CD4-positive, alpha-beta T cell (primary cell): ENCODE measurements at regions not wholly inside any gene's neighbourhood (a gene's known extent, or its start where the extent isn't known, plus 50 kb on each side); places are given as distances from the start of the nearest gene placed in this dataset.

Source experiments
- ATAC-seq: fragments of 200-7000 bp; cut with Tn5 transposase; one replicate; pipeline ENCODE4 v1.10.0; 2022; ENCODE audit warnings: mild to moderate bottlenecking; ENCODE audit not compliant: poor library complexity
- CTCF ChIA-PET: fragments of 350-600 bp; sonication (Branson Sonifier 250); formaldehyde crosslinking; loops from one replicate; lab custom pipeline; 2021; ENCODE audit warnings: antibody characterized with exemption, inconsistent platforms; lab: Charles Lee
- POLR2A ChIA-PET: fragments of 350-600 bp; sonication (Branson Sonifier 250); formaldehyde crosslinking; loops from one replicate; lab custom pipeline; 2021; ENCODE audit warnings: antibody characterized with exemption, inconsistent platforms; lab: Charles Lee
- DNase-seq, 14 experiments: peaks; one replicate each; pipeline ENCODE4 v3.0.0-alpha.2; 2013 to 2020; ENCODE audit warnings: mixed read lengths in 2 of 14
- H3K27ac ChIP-seq, 2 donors: one replicate each; pipeline versions ENCODE4 v1.5.1 to v1.7.0; 2013; ENCODE audit warnings: low read length in 2 of 2, low read depth in 1 of 2, mild to moderate bottlenecking in 1 of 2
- H3K27me3 ChIP-seq, 2 experiments: 1 replicate in 1 of 2; 2 replicates in 1 of 2; pipeline versions ENCODE4 v1.6.1 to v1.7.0; 2013; ENCODE audit warnings: low read length in 2 of 2, control low read depth in 1 of 2, mild to moderate bottlenecking in 1 of 2, moderate library complexity in 1 of 2; ENCODE audit not compliant: insufficient read depth in 2 of 2, control insufficient read depth in 1 of 2
- H3K36me3 ChIP-seq: one replicate; pipeline ENCODE4 v1.6.1; 2013; ENCODE audit warnings: low read length, control low read depth; ENCODE audit not compliant: insufficient read depth
- H3K4me1 ChIP-seq: one replicate; pipeline ENCODE4 v1.6.1; 2013; ENCODE audit warnings: low read length, control low read depth; ENCODE audit not compliant: insufficient read depth
- H3K4me3 ChIP-seq: one replicate; pipeline ENCODE4 v1.5.1; 2013; ENCODE audit warnings: mild to moderate bottlenecking, low read length, moderate library complexity
- H3K9me3 ChIP-seq, 2 experiments: 1 replicate in 1 of 2; 2 replicates in 1 of 2; pipeline versions ENCODE4 v1.6.1 to v1.7.0; 2013; ENCODE audit warnings: low read length in 2 of 2, mild to moderate bottlenecking in 2 of 2, control low read depth in 1 of 2, moderate library complexity in 1 of 2; ENCODE audit not compliant: control insufficient read depth in 1 of 2, insufficient read depth in 1 of 2
- H3K27ac Mint-ChIP-seq: one replicate; pipeline ENCODE4 v1.8.0; 2020; ENCODE audit warnings: mixed read lengths
- H3K27me3 Mint-ChIP-seq: one replicate; pipeline ENCODE4 v1.8.0; 2021; ENCODE audit warnings: mixed read lengths
- H3K36me3 Mint-ChIP-seq: one replicate; pipeline ENCODE4 v1.8.0; 2021; ENCODE audit warnings: low read depth, mixed read lengths
- H3K4me1 Mint-ChIP-seq: one replicate; pipeline ENCODE4 v1.8.0; 2021; ENCODE audit warnings: low read depth, mixed read lengths
- H3K4me3 Mint-ChIP-seq: one replicate; pipeline ENCODE4 v1.8.0; 2020; ENCODE audit warnings: mild to moderate bottlenecking, mixed read lengths
- H3K9me3 Mint-ChIP-seq: one replicate; pipeline ENCODE4 v1.8.0; 2020; ENCODE audit warnings: mixed read lengths
- intact Hi-C, 2 experiments: fragments of 100-400 bp; cut with DNase I in 1 of 2; cut with micrococcal nuclease in 1 of 2; formaldehyde crosslinking; loops; one replicate each; pipeline versions ENCODE4 v1.15.1 to v1.9.0; 2023 to 2025; cut with DNase I, micrococcal nuclease
- TF ChIP-seq, protein P1 (sequence below): fragments of 200-600 bp; IDR thresholded peaks from one replicate; pipeline ENCODE4 v1.8.0; 2022; ENCODE audit warnings: antibody characterized with exemption, mild to moderate bottlenecking

DNA sequence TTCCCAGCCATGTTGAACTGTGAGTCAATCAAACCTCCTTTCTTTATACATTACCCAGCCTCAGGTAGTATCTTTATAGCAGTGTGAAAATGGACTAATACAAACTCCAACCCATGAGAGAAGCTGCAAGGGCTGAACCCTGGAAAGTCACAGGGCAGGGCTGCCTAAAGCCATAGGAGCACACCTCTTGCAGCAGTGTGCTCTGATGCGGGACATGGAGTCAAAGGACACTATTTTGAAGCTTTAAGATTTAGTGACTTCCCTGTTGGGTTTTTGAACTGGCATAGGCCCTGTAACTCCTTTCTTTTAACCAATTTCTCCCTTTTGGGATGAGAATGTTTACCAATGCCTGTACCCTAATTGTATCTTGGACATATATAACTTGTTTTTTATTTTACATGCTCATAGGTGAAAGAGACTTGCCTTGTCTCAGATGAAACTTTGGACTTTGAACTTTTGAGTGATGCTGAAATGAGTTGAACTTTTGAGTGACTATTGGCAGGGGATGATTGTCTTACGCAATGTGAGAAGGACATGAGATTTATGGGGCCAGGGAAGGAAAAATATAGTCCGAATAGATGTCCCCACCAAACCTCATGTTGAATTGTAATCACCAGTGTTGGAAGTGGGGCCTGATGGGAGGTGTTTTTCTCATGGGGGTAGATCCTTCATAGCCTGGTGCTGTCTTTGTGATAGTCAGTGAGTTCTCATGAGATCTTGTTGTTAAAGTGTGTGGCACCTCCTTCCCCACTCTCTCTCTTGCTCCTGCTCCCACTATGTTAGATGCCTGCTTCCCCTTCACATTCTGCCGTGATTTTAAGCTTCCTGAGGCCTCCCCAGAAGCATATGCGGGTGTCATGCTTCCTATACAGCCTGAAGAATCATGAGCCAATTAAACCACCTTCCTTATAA, 159.5 kb upstream of the SPEF2 start:
- H3K9me3 ChIP-seq, result peaks cover 0 to 6% of the 10 kb centered on the region in 2 experiments
- intact Hi-C loops, result no loop called here
- ATAC-seq (no peak), DNase-seq (no peak)
- no peaks in the 10 kb centered on the region for H3K4me1 Mint-ChIP-seq
- H3K27ac ChIP-seq, result no peak overlapping the region
- no peak overlapping the region for H3K4me3 ChIP-seq
- peaks cover 11% of the 10 kb centered on the region for H3K27me3 Mint-ChIP-seq
- peaks cover 6% of the 10 kb centered on the region for H3K9me3 Mint-ChIP-seq
- H3K4me3 Mint-ChIP-seq, result no peak overlapping the region
- H3K27me3 ChIP-seq, result peaks cover 0 to 5% of the 10 kb centered on the region in 2 experiments
- TF ChIP-seq, protein P1, sequence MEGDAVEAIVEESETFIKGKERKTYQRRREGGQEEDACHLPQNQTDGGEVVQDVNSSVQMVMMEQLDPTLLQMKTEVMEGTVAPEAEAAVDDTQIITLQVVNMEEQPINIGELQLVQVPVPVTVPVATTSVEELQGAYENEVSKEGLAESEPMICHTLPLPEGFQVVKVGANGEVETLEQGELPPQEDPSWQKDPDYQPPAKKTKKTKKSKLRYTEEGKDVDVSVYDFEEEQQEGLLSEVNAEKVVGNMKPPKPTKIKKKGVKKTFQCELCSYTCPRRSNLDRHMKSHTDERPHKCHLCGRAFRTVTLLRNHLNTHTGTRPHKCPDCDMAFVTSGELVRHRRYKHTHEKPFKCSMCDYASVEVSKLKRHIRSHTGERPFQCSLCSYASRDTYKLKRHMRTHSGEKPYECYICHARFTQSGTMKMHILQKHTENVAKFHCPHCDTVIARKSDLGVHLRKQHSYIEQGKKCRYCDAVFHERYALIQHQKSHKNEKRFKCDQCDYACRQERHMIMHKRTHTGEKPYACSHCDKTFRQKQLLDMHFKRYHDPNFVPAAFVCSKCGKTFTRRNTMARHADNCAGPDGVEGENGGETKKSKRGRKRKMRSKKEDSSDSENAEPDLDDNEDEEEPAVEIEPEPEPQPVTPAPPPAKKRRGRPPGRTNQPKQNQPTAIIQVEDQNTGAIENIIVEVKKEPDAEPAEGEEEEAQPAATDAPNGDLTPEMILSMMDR, result no peak
- H3K27ac Mint-ChIP-seq, result no peak overlapping the region
- POLR2A ChIA-PET, result no interaction called here
- CTCF ChIA-PET, result no interaction called here
- H3K4me1 ChIP-seq, result no peaks in the 10 kb centered on the region
- H3K36me3 Mint-ChIP-seq, result no peaks in the 10 kb centered on the region
- H3K36me3 ChIP-seq, result no peaks in the 10 kb centered on the region

DNA sequence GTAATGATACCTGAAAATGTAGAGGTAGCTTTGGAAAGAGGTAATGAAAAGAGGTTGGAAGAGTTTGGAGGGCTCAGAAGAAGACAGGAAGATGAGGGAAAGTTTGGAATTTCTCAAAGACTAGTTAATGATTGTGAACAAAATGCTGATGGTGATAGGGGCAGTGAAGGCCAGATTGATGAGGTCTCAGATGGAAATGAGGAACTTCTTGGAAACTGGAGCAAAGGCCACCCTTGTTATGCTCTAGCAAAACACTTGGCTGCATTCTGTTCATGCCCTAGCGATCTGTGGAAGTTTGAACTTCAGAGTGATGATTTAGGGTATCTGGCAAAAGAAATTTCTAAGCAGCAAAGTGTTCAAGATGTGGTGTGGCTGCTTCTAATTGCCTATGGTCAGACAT, 161.2 kb upstream of the SPEF2 start:
- ChIA-PET CTCF (no interaction called here), POLR2A (no interaction called here)
- no peak overlapping the region for H3K27ac ChIP-seq
- intact Hi-C loops, result no loop called here
- no peaks in the 10 kb centered on the region for H3K4me1 Mint-ChIP-seq
- H3K36me3 ChIP-seq, result no peaks in the 10 kb centered on the region
- no peak overlapping the region for H3K27ac Mint-ChIP-seq
- peaks cover 0 to 5% of the 10 kb centered on the region in 2 experiments for H3K27me3 ChIP-seq
- TF ChIP-seq, protein P1, result no peak
- H3K4me3 ChIP-seq, result no peak overlapping the region
- no peak for ATAC-seq
- no peak overlapping the region for H3K4me3 Mint-ChIP-seq
- no peaks in the 10 kb centered on the region for H3K4me1 ChIP-seq
- no peak for DNase-seq
- no peaks in the 10 kb centered on the region for H3K36me3 Mint-ChIP-seq
- H3K9me3 Mint-ChIP-seq, result peaks cover 6% of the 10 kb centered on the region
- H3K9me3 ChIP-seq, result peaks cover 0 to 6% of the 10 kb centered on the region in 2 experiments
- peaks cover 11% of the 10 kb centered on the region for H3K27me3 Mint-ChIP-seq

DNA sequence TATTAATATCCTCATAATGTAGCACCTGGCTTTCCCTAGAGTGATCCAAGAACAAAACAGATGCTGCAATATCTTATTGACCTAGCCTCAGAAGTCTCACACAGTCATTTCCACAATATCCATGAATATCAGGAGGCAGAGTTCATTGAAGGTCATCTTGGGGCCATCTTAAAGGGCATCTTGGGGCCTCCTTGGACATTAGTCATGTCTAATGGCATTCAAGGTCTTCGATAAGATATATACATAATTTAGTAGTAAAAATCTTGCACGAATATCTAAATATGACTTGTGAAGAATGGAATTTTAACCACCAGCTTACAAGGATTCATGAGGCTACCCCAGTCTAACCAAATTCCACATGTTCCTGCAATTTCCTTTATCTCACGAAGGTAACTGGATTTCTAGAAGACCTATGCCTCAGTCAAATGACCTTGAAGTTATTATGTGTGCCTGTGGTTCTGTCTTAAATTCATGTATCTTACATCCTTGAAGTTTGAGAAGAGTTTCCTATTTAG, 163.6 kb upstream of the SPEF2 start:
- H3K36me3 ChIP-seq, result no peaks in the 10 kb centered on the region
- H3K4me3 ChIP-seq, result no peak overlapping the region
- H3K36me3 Mint-ChIP-seq, result no peaks in the 10 kb centered on the region
- TF ChIP-seq, protein P1, result no peak
- H3K27me3 ChIP-seq, result peaks cover 0 to 5% of the 10 kb centered on the region in 2 experiments
- H3K4me1 ChIP-seq, result no peaks in the 10 kb centered on the region
- ChIA-PET POLR2A (no interaction called here), CTCF (no interaction called here)
- H3K4me1 Mint-ChIP-seq, result no peaks in the 10 kb centered on the region
- DNase-seq (no peak), ATAC-seq (no peak)
- peaks cover 11% of the 10 kb centered on the region for H3K9me3 Mint-ChIP-seq
- intact Hi-C loops, result no loop called here
- no peak overlapping the region for H3K4me3 Mint-ChIP-seq
- H3K27ac Mint-ChIP-seq, result no peak overlapping the region
- H3K27me3 Mint-ChIP-seq, result peaks cover 11% of the 10 kb centered on the region
- H3K9me3 ChIP-seq, result peaks cover 0 to 6% of the 10 kb centered on the region in 2 experiments
- no peak overlapping the region for H3K27ac ChIP-seq
